Right ventricle myocardium inferior (tissue), 1 donor: ENCODE measurements at regions not wholly inside any gene's neighbourhood (a gene's known extent, or its start where the extent isn't known, plus 50 kb on each side); places are given as distances from the start of the nearest gene placed in this dataset.
"Not testable (repeated sequence)": the region's sequence is repeated elsewhere in the genome, so short reads cannot be mapped to it uniquely, and the experiment has no call there.

Experiments used
- ATAC-seq: fragments of 200-7000 bp; cut with Tn5 transposase; one replicate; pipeline ENCODE4 v1.9.1; 2020; ENCODE audit warnings: mild to moderate bottlenecking, moderate library complexity
- DNase-seq: peaks from one replicate; pipeline ENCODE4 v3.0.0; 2021; ENCODE audit errors: missing footprints
- intact Hi-C: fragments of 100-400 bp; cut with DNase I; formaldehyde crosslinking; loops from one replicate; pipeline ENCODE4 v1.11.0; 2022
- donor health status: DM: no; HTN: yes; CAD: no; lungs with severe emphysema.

DNA sequence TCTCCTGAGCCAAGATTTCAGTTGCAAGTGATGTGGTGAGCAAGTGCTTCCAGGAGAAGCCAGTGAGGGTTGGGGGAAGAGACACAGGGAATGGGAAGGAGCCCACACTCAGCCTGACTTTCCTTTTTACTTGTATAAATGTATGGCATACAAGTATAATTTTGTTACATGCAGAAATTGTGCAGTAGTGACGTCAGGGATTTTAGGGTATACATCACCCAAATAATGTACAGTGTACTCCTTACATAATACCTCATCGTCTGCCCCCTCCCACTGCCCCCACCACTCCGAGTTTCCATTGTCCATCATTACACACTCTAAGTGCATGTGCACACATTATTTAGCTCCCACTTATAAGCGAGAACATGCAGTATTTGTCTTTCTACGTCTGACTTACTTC lies 68.7 kb upstream of the GBA3 start:
- ATAC-seq, intact Hi-C loops, DNase-seq: not testable (repeated sequence)

DNA sequence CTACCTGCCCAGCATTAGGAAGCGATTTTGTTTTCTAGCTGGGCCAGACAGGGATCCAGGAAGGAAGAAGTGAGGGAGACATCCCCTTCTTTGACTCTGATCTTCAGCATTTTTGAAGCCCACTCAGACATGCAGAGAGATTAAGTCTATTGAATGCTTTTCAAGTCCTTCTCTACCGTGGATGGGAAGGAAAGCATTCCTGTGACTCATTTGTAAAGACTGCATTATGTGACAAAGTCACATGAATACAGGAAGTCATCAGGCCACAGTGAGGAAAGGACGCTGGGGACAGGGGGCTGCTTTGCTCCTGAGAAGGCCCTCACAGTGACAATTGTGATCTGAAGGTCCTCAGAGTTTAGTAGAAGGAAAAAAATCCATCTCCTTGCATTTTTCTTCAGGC lies 67.4 kb upstream of the GBA3 start:
- DNase-seq (no peak), ATAC-seq (no peak)
- intact Hi-C loops, result no loop called here

DNA sequence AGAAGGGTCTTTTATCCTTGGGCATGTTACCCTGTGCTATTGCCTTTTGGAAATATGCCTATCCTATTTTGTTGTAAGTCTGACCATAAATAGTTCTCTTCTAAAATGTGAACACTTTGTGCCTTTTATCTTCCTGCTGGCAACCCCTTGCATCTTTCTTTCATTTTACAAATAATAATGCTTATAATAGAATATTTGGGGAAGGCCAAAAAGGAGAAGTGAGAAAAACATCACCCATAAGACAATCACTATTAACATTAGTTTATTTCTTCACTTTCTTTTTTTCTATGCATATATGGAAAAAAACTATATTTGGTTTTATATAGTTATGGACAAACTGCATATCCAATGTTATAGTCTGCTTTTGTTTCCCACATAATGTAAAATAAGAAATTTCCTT lies 64.9 kb upstream of the GBA3 start:
- intact Hi-C loops, ATAC-seq: not testable (repeated sequence)

DNA sequence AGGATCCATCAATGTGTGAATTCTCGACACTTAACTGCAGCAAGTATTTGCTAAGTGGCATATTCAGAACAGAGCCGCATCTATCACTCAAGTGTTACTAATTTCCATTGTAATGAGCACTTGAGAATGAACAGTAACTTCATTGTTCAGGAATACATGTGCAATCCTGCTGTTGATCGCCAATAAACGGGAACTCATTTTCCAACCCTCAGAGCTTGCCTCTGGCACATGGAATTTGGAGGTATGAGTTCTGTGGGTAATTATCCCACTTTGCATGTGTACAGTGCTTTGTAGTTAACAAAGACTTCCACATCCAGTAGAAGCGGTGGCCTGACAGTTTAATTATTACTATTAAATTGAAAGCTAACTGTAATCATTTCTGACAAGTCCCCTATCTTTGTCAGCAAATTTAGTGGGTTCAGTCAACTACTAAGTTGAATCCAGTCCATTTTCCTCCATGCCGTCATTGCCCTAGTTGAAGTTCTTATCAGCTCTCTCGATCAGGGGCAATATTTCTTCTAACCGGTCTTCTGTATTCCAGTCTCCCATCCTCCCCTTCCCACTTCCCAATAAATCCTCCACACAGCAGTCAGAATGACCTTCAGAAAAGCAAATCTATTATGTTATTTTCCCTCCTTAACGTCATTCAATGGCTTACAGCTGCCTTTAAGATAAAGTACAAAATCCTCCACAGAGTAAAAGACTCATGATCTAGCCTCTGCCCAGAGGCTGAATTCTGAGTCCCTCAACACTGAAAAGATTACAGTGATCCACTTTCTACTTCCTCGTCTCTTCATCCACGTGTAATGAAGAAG lies 62.4 kb upstream of the GBA3 start:
- ATAC-seq, intact Hi-C loops, DNase-seq: not testable (repeated sequence)

More for the DNA sequence above, 64.9 kb upstream of the GBA3 start:
- not testable (repeated sequence) for DNase-seq

DNA sequence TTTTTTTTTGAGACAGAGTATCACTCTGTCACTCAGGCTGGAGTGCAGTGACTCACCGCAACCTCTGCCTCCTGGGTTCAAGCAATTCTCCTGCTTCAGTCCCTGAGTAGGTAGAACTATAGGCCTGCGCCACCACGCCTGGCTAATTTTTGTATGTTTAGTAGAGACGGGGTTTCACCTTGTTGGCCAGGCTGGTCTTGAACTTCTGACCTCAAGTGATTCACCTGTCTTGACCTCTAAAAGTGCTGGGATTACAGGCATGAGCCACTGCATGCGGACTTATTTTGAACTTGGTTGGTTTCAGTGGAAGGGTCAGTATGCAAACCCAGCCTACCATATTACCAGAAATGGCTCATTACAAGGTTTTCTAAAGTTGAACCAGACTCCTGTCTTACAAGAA lies 61.6 kb upstream of the GBA3 start:
- DNase-seq, intact Hi-C loops, ATAC-seq: not testable (repeated sequence)

DNA sequence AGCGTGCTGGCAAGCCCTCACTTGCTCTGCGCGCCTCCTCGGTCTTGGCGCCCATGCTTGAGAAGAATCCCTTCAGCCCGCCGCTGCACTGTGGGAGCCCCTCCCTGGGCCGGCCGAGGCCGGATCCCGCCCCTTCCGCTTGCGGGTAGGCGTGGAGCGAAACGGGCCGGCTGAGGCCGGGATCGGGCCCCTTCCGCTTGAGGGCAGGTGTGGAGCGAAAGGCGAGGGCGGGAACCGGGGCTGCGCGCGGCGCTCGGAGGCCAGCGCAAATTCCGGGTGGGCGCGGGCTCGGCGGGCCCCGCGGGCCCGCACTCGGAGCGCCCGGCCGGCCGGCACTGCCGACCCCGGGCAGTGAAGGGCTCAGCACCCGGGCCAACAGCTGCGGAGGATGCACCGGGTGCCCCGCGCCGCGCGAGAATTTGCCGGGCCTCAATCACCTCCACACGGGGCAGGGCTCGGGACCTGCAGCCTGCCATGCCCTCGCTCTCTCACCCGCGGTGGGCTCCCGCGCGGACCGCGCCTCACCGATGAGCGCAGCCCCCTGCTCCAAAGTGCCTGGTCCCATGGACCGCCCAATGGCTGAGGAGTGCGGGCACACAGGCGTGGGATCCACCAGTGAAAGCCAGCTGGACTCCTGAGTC lies 58.1 kb upstream of the GBA3 start:
- intact Hi-C loops, result no loop called here
- ATAC-seq (no peak), DNase-seq (no peak)

DNA sequence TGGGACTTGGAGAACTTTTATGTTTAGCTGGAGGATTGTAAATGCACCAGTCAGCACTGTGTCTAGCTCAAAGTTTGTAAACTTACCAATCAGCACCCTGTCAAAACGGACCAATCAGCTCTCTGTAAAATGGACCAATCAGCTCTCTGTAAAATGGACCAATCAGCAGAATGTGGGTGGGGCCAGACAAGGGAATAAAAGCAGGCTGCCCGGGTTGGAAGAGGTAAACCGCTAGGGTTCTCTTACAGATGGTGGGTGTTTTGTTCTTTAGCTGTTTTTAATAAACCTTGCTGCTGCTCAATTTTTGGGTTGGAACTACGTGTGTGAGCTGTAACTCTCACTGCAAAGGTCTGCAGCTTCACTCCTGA lies 57.6 kb upstream of the GBA3 start:
- DNase-seq, intact Hi-C loops, ATAC-seq: not testable (repeated sequence)

DNA sequence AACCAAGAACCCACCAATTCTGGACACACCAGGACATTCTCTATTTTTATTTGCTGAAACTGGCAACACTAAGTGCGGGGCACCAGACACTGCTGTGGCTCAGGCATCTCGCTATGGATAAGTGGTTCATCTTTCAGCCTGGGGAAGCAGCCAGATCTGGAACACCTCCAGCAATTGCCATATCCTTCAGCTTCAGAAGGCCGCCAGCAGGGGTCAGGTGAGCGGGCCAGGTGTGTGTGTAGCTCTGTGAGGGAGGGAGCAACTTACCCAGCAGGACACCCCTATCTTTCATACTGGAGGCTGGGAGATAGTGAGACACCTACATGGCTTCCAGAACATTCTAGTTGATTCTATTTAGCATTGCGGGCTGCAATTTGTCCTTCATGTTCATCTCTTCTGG lies 57.0 kb upstream of the GBA3 start:
- intact Hi-C loops, result no loop called here
- DNase-seq (no peak), ATAC-seq (no peak)

DNA sequence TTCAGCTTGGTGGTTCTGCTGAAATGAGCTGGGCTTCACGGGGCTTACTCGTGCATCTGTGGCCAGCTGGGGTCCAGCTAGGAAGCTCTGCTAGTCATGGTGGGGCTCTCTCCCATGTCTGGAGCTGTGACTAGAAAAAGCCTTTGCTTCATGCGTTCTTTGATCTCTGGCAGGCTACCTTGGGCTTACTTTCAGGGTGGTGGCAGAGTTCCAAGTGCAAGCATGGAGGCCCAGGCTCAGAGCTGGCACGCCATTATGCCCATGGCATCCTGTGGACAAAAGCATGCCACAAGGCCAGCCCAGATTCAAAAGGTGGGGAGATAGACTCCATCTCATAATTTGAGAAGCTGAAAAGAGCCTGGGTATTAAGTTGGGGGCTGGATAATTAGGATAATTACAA lies 55.4 kb upstream of the GBA3 start:
- DNase-seq, result no peak
- no peak for ATAC-seq
- intact Hi-C loops, result no loop called here
